BJ (cell line): ENCODE measurements at regions not wholly inside any gene's neighbourhood (a gene's known extent, or its start where the extent isn't known, plus 50 kb on each side); places are given as distances from the start of the nearest gene placed in this dataset.
"Not testable (repeated sequence)": the region's sequence is repeated elsewhere in the genome, so short reads cannot be mapped to it uniquely, and the experiment has no call there.

Experiments
- CTCF ChIA-PET: fragments of 350-600 bp; formaldehyde crosslinking; extraction: SDS; loops from one replicate; lab custom pipeline; 2021; ENCODE audit warnings: antibody characterized with exemption, inconsistent platforms; lab: Yijun Ruan, JAX
- POLR2A ChIA-PET: fragments of 300-600 bp; sonication (Branson Sonifier 250); formaldehyde crosslinking; extraction: SDS; loops from one replicate; lab custom pipeline; 2021; ENCODE audit warnings: antibody characterized with exemption; lab: Charles Lee
- DNase-seq: peaks from one replicate; pipeline ENCODE4 v3.0.0-alpha.2; 2011; ENCODE audit warnings: low read depth
- H3K27me3 ChIP-seq: 2 replicates; pipeline ENCODE4 v1.6.0; 2011; ENCODE audit warnings: low read length; ENCODE audit not compliant: control insufficient read depth, insufficient read depth
- H3K36me3 ChIP-seq: 2 replicates; pipeline ENCODE4 v1.5.1; 2011; ENCODE audit warnings: low read length; ENCODE audit not compliant: control insufficient read depth, insufficient read depth
- H3K4me3 ChIP-seq: 2 replicates; pipeline ENCODE4 v1.5.1; 2011; ENCODE audit warnings: low read depth, mild to moderate bottlenecking, control low read depth, low read length
- CTCF ChIP-seq: IDR thresholded peaks from 2 replicates; pipeline ENCODE4 v1.5.1; 2011; ENCODE audit warnings: low read depth, mild to moderate bottlenecking, control low read depth, inconsistent platforms, low read length, moderate library complexity; ENCODE audit not compliant: insufficient read depth

- Histone ChIP-seq H3K4me3 (0 out of 2 replicates have a peak overlapping the region, but pooled peaks have one; percentile 0), H3K36me3 (no peaks in the 10 kb centered on the region), H3K27me3 (no peaks in the 10 kb centered on the region)
- ChIA-PET POLR2A (no interaction called here), CTCF (interaction anchor here (0.8 kb wide), 1 partner anchor 11 kb away, joined by 5 read pairs; no protein-coding TSS in a partner anchor)
- DNase-seq = peak; percentile 68
- 0 out of 2 replicates have a peak, but pooled peaks have one; percentile 21 for TF ChIP-seq CTCF
Observed at GRCh38 chr4:126916626-126917140, 716.1 kb upstream of the INTU start.

- POLR2A ChIA-PET, H3K27me3 ChIP-seq: not testable (repeated sequence)
Observed at GRCh38 chr4:126922328-126922938, 710.3 kb upstream of the INTU start.

GRCh38 chr4:126924237-126924636 lies 708.5 kb upstream of the INTU start:
- TF ChIP-seq CTCF = no peak
- Histone ChIP-seq H3K4me3 (no peak overlapping the region), H3K27me3 (no peaks in the 10 kb centered on the region), H3K36me3 (no peaks in the 10 kb centered on the region)
- POLR2A ChIA-PET = no interaction called here
- no peak for DNase-seq
- CTCF ChIA-PET = no interaction called here

More at GRCh38 chr4:126922328-126922938, 710.3 kb upstream of the INTU start:
- DNase-seq, H3K4me3 ChIP-seq, H3K36me3 ChIP-seq: not testable (repeated sequence)
- CTCF ChIA-PET = interaction anchor here (1.0 kb wide), 1 partner anchor 23 kb away, joined by 3 read pairs; no protein-coding TSS in a partner anchor

- H3K27me3 ChIP-seq, DNase-seq, H3K36me3 ChIP-seq, POLR2A ChIA-PET, H3K4me3 ChIP-seq, CTCF ChIA-PET: not testable (repeated sequence)
Observed at GRCh38 chr4:126930059-126930458, 702.7 kb upstream of the INTU start.

GRCh38 chr4:126935801-126936200 lies 697.0 kb upstream of the INTU start:
- no peak for DNase-seq
- no peaks in the 10 kb centered on the region for H3K36me3 ChIP-seq
- TF ChIP-seq CTCF = no peak
- POLR2A ChIA-PET = no interaction called here
- no peaks in the 10 kb centered on the region for H3K27me3 ChIP-seq
- CTCF ChIA-PET = no interaction called here
- no peak overlapping the region for H3K4me3 ChIP-seq

GRCh38 chr4:126937342-126937741 lies 695.4 kb upstream of the INTU start:
- no peak overlapping the region for H3K4me3 ChIP-seq
- no peaks in the 10 kb centered on the region for H3K27me3 ChIP-seq
- TF ChIP-seq CTCF = no peak
- no peak for DNase-seq
- ChIA-PET POLR2A (no interaction called here), CTCF (no interaction called here)
- no peaks in the 10 kb centered on the region for H3K36me3 ChIP-seq
